ENCODE measurements at regions not wholly inside any gene's neighbourhood (a gene's known extent, or its start where the extent isn't known, plus 50 kb on each side); places are given as distances from the start of the nearest gene placed in this dataset.

DNA sequence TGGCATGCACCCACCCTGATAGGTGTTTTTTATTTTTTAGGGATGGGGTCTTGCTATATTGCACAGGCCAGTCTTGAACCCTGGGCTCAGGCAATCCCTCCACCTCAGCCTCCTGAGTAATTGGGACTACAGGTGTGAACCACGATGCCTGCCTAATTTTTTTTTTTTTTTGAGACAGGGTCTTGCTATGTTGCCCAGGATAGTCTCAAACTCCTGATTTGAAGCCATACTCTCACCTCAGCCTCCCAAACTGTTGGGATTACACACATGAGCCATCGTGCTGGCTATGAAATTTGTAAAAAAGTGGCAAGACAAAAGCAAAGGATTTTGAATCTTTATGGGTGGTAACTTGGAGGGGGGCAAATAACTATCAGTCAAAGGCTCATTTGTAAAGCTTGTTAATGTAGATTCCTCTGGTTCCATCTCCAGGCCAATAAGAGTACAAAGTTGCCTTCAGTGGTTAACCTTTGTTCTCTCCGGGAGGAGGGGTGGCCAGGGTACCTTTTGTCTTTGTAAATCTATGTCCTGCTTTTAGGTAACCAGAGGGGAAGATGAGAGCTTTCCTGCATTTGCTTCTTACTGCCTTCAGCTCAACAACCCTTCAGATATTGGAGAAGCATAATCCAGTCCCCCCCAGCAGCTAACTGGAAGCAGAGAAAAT is 372.0 kb upstream of the JARID2 start (continued):
- TF ChIP-seq, protein P1, sequence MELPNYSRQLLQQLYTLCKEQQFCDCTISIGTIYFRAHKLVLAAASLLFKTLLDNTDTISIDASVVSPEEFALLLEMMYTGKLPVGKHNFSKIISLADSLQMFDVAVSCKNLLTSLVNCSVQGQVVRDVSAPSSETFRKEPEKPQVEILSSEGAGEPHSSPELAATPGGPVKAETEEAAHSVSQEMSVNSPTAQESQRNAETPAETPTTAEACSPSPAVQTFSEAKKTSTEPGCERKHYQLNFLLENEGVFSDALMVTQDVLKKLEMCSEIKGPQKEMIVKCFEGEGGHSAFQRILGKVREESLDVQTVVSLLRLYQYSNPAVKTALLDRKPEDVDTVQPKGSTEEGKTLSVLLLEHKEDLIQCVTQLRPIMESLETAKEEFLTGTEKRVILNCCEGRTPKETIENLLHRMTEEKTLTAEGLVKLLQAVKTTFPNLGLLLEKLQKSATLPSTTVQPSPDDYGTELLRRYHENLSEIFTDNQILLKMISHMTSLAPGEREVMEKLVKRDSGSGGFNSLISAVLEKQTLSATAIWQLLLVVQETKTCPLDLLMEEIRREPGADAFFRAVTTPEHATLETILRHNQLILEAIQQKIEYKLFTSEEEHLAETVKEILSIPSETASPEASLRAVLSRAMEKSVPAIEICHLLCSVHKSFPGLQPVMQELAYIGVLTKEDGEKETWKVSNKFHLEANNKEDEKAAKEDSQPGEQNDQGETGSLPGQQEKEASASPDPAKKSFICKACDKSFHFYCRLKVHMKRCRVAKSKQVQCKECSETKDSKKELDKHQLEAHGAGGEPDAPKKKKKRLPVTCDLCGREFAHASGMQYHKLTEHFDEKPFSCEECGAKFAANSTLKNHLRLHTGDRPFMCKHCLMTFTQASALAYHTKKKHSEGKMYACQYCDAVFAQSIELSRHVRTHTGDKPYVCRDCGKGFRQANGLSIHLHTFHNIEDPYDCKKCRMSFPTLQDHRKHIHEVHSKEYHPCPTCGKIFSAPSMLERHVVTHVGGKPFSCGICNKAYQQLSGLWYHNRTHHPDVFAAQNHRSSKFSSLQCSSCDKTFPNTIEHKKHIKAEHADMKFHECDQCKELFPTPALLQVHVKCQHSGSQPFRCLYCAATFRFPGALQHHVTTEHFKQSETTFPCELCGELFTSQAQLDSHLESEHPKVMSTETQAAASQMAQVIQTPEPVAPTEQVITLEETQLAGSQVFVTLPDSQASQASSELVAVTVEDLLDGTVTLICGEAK (IDR thresholded peaks at IDR 0.05): no peak
- TF ChIP-seq, protein P1 (CRISPR knock-in tag; IDR thresholded peaks at IDR 0.05): no peak
- TF ChIP-seq RXRB (CRISPR knock-in tag; IDR thresholded peaks at IDR 0.05; ENCODE audit: borderline replicate concordance) (no peak), SYNCRIP (IDR thresholded peaks at IDR 0.05; ENCODE audit: insufficient read depth, low read depth, low read length) (no peak), U2AF2 (IDR thresholded peaks at IDR 0.05; ENCODE audit: low read depth, low read length) (no peak), ZNF704 (CRISPR knock-in tag; IDR thresholded peaks at IDR 0.05; ENCODE audit: borderline replicate concordance) (no peak), ZNF746 (CRISPR knock-in tag; IDR thresholded peaks at IDR 0.05) (no peak), ZNF720 (CRISPR knock-in tag; IDR thresholded peaks at IDR 0.05) (no peak), ZNF121 (CRISPR knock-in tag; IDR thresholded peaks at IDR 0.05) (0 out of 2 replicates have a peak, but pooled peaks have one; percentile 28), ARHGAP35 (CRISPR knock-in tag; IDR thresholded peaks at IDR 0.05; ENCODE audit: borderline replicate concordance) (no peak), SSRP1 (CRISPR knock-in tag; IDR thresholded peaks at IDR 0.05) (no peak), KAT2B (IDR thresholded peaks at IDR 0.05; ENCODE audit: borderline replicate concordance, low read depth, low read length) (no peak)
- TF ChIP-seq, protein P2, sequence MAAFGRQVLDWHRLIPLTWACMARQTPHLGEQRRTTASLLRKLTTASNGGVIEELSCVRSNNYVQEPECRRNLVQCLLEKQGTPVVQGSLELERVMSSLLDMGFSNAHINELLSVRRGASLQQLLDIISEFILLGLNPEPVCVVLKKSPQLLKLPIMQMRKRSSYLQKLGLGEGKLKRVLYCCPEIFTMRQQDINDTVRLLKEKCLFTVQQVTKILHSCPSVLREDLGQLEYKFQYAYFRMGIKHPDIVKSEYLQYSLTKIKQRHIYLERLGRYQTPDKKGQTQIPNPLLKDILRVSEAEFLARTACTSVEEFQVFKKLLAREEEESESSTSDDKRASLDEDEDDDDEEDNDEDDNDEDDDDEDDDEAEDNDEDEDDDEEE (CRISPR knock-in tag; IDR thresholded peaks at IDR 0.05): no peak

All from HepG2 (cell line).